HFFc6 (cell line): ENCODE measurements at regions not wholly inside any gene's neighbourhood (a gene's known extent, or its start where the extent isn't known, plus 50 kb on each side); places are given as distances from the start of the nearest gene placed in this dataset.
A peak's percentile ranks its signal among the peaks of the same experiment; 100 is the strongest.

Experiments used
- DNase-seq: peaks from one replicate; pipeline ENCODE4 v3.0.0-alpha.2; 2018
- H3K27ac Mint-ChIP-seq: 2 replicates; pipeline ENCODE4 v1.8.0; 2020; ENCODE audit warnings: mild to moderate bottlenecking, mixed read lengths
- H3K27me3 Mint-ChIP-seq: 2 replicates; pipeline ENCODE4 v1.8.0; 2021; ENCODE audit warnings: mild to moderate bottlenecking, moderate library complexity, mixed read lengths; ENCODE audit not compliant: insufficient read depth
- H3K36me3 Mint-ChIP-seq: 2 replicates; pipeline ENCODE4 v1.8.0; 2021; ENCODE audit warnings: low read depth, mixed read lengths
- H3K4me1 Mint-ChIP-seq: 2 replicates; pipeline ENCODE4 v1.8.0; 2020; ENCODE audit warnings: low read depth, mixed read lengths
- H3K4me3 Mint-ChIP-seq: 2 replicates; pipeline ENCODE4 v1.8.0; 2020; ENCODE audit warnings: mild to moderate bottlenecking, moderate library complexity, mixed read lengths
- H3K9me3 Mint-ChIP-seq: 2 replicates; pipeline ENCODE4 v1.8.0; 2020; ENCODE audit warnings: mild to moderate bottlenecking, mixed read lengths
- TF ChIP-seq, protein P1 (sequence below): fragments of 200-600 bp; sonication (generic); IDR thresholded peaks from 2 replicates; pipeline ENCODE4 v1.5.0; 2021; ENCODE audit warnings: antibody characterized with exemption, mild to moderate bottlenecking

- peak overlapping the region; percentile 80 for H3K4me3 Mint-ChIP-seq
- peaks cover 29% of the 10 kb centered on the region for H3K4me1 Mint-ChIP-seq
- H3K27ac Mint-ChIP-seq = peak overlapping the region; percentile 32
- H3K9me3 Mint-ChIP-seq = no peaks in the 10 kb centered on the region
- peak; percentile 30 for DNase-seq
- no peaks in the 10 kb centered on the region for H3K27me3 Mint-ChIP-seq
- no peaks in the 10 kb centered on the region for H3K36me3 Mint-ChIP-seq
- TF ChIP-seq, protein P1, sequence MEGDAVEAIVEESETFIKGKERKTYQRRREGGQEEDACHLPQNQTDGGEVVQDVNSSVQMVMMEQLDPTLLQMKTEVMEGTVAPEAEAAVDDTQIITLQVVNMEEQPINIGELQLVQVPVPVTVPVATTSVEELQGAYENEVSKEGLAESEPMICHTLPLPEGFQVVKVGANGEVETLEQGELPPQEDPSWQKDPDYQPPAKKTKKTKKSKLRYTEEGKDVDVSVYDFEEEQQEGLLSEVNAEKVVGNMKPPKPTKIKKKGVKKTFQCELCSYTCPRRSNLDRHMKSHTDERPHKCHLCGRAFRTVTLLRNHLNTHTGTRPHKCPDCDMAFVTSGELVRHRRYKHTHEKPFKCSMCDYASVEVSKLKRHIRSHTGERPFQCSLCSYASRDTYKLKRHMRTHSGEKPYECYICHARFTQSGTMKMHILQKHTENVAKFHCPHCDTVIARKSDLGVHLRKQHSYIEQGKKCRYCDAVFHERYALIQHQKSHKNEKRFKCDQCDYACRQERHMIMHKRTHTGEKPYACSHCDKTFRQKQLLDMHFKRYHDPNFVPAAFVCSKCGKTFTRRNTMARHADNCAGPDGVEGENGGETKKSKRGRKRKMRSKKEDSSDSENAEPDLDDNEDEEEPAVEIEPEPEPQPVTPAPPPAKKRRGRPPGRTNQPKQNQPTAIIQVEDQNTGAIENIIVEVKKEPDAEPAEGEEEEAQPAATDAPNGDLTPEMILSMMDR = no peak
These were observed 98.5 kb downstream of the DSEL start for GRCh38 chr18:67417864-67418523.

DNA sequence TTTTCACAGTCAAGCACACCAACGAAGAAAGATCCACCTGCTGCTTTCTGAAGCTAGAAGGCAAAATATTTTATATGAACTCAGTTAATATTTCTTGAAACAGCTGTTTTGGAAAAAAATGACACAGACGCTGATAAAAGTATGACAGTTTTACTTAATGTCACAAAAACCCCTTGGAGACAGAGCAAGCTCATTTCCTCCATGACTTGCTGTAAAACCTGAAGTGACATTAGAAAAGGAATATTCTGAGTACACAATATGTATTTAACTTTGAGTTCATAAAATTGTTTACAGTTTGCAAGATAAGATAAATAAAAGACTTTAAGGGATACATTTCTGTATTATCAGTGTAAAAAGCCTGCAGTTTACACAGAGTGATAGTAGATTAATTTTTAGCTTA, 105.4 kb downstream of the DSEL start:
- no peaks in the 10 kb centered on the region for H3K9me3 Mint-ChIP-seq

GRCh38 chr18:67410075-67411070, 106.1 kb downstream of the DSEL start:
- Mint-ChIP-seq H3K4me3 (no peak overlapping the region), H3K9me3 (no peaks in the 10 kb centered on the region), H3K36me3 (no peaks in the 10 kb centered on the region), H3K27ac (no peak overlapping the region), H3K27me3 (no peaks in the 10 kb centered on the region), H3K4me1 (peaks cover 37% of the 10 kb centered on the region)
- DNase-seq = no peak
- TF ChIP-seq, protein P1 = no peak

More for the DNA sequence above, 105.4 kb downstream of the DSEL start:
- TF ChIP-seq, protein P1 = no peak
- Mint-ChIP-seq H3K27ac (no peak overlapping the region), H3K4me3 (no peak overlapping the region), H3K4me1 (peaks cover 38% of the 10 kb centered on the region), H3K27me3 (no peaks in the 10 kb centered on the region), H3K36me3 (no peaks in the 10 kb centered on the region)
- no peak for DNase-seq

GRCh38 chr18:67408240-67408639, 108.3 kb downstream of the DSEL start:
- DNase-seq = no peak
- no peaks in the 10 kb centered on the region for H3K27me3 Mint-ChIP-seq
- H3K4me1 Mint-ChIP-seq = peaks cover 44% of the 10 kb centered on the region
- H3K9me3 Mint-ChIP-seq = no peaks in the 10 kb centered on the region
- no peaks in the 10 kb centered on the region for H3K36me3 Mint-ChIP-seq
- H3K27ac Mint-ChIP-seq = no peak overlapping the region
- no peak overlapping the region for H3K4me3 Mint-ChIP-seq
- TF ChIP-seq, protein P1 = no peak

DNA sequence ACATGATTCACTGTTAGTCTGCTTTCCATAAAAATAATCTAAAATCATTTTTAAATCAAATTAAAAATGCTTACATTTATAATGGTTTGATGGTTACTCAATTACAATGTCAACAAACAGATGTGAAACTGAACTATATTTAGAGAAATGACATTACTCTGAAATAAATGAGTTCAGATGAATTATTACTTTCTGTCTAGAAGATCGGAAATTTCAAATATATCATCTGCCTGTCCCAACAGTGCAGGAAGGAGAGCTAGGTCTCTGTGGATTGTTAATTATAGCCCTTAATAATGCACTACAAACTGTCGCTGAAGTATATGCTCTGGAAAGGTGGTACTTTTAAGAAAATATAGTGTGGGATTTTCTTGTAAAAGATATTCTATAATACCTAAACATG, 109.8 kb downstream of the DSEL start:
- H3K4me1 Mint-ChIP-seq = peaks cover 60% of the 10 kb centered on the region
- no peaks in the 10 kb centered on the region for H3K36me3 Mint-ChIP-seq
- H3K4me3 Mint-ChIP-seq = no peak overlapping the region
- TF ChIP-seq, protein P1 = no peak
- DNase-seq = no peak
- no peaks in the 10 kb centered on the region for H3K27me3 Mint-ChIP-seq
- no peaks in the 10 kb centered on the region for H3K9me3 Mint-ChIP-seq
- H3K27ac Mint-ChIP-seq = no peak overlapping the region
